Psoas muscle (tissue), 7 donors: ENCODE measurements at regions not wholly inside any gene's neighbourhood (a gene's known extent, or its start where the extent isn't known, plus 50 kb on each side); places are given as distances from the start of the nearest gene placed in this dataset.

Source experiments
- ATAC-seq, 4 donors: fragments of 200-7000 bp; cut with Tn5 transposase; one replicate each; pipeline ENCODE4 v1.9.1; 2020; ENCODE audit warnings: moderate library complexity in 3 of 4, mild to moderate bottlenecking in 2 of 4
- DNase-seq, 2 donors: peaks; one replicate each; pipeline ENCODE4 v3.0.0-alpha.2; 2020
- H3K27ac ChIP-seq: fragments of 200-600 bp; one replicate; pipeline ENCODE4 v1.8.0; 2022
- H3K27me3 ChIP-seq, 3 donors: fragments of 200-600 bp in 1 of 3; one replicate each; pipeline versions ENCODE4 v1.6.1 to v1.8.0; 2013 to 2022; ENCODE audit warnings: low read length in 2 of 3, mild to moderate bottlenecking in 2 of 3, moderate library complexity in 1 of 3; ENCODE audit not compliant: insufficient read depth in 3 of 3
- H3K36me3 ChIP-seq, 2 donors: fragments of 200-600 bp in 1 of 2; one replicate each; pipeline versions ENCODE4 v1.6.1 to v1.8.0; 2013 to 2022; ENCODE audit warnings: low read depth in 1 of 2, mild to moderate bottlenecking in 1 of 2, moderate library complexity in 1 of 2; ENCODE audit not compliant: insufficient read depth in 1 of 2
- H3K4me1 ChIP-seq: fragments of 200-600 bp; one replicate; pipeline ENCODE4 v1.8.0; 2022
- H3K4me3 ChIP-seq: fragments of 200-600 bp; one replicate; pipeline ENCODE4 v1.8.0; 2022; ENCODE audit warnings: mild to moderate bottlenecking
- H3K9me3 ChIP-seq: fragments of 200-600 bp; one replicate; pipeline ENCODE4 v1.8.0; 2022
- CTCF ChIP-seq: fragments of 200-600 bp; IDR thresholded peaks from one replicate; pipeline ENCODE4 v1.8.0; 2022; ENCODE audit warnings: antibody characterized with exemption
- WGBS, 3 donors: extraction: QIAGEN DNeasy Blood & Tissue Kit; methylation state at CpG; one replicate each; pipeline versions ENCODE4 v1.1.6 to v1.1.7; 2013; 5-methylcytosine and 5-hydroxymethylcytosine counted together
- intact Hi-C, 2 donors: fragments of 100-400 bp; cut with DNase I; formaldehyde crosslinking; loops; one replicate each; pipeline versions ENCODE4 v1.11.0 to v1.14.2; 2022
- donor health status: healthy with polysubstance abuse.
- donor health status: DM: no; HTN: no; CAD: no; lungs with moderate emphysema.
- donor health status: Bipolar disorder and iron deficiency.
- donor health status: healthy.
- donor health status: DM: yes; HTN: yes; CAD: no.
- donor health status: DM: no; HTN: no; CAD: no.
- donor health status: DM: yes; HTN: yes; CAD: no.

- intact Hi-C loops = no loop called here
- H3K9me3 ChIP-seq = no peaks in the 10 kb centered on the region
- ATAC-seq (no peak), DNase-seq (no peak)
- no peak overlapping the region for H3K4me3 ChIP-seq
- no peak overlapping the region for H3K27ac ChIP-seq
- TF ChIP-seq CTCF = no peak
- H3K27me3 ChIP-seq = no peaks in the 10 kb centered on the region
- WGBS, 3 donors = 61 to 62% (median 61%) methylated on average over 3 of the region's 3 CpGs
- peaks cover 9% of the 10 kb centered on the region for H3K4me1 ChIP-seq
- H3K36me3 ChIP-seq = no peaks in the 10 kb centered on the region
Observed at GRCh38 chr2:144078802-144079724, 440.9 kb downstream of the ZEB2 start.

- no peaks in the 10 kb centered on the region for H3K27me3 ChIP-seq
- DNase-seq = no peak
- H3K4me1 ChIP-seq = peaks cover 9% of the 10 kb centered on the region
- no peaks in the 10 kb centered on the region for H3K36me3 ChIP-seq
- no peak overlapping the region for H3K27ac ChIP-seq
- no peaks in the 10 kb centered on the region for H3K9me3 ChIP-seq
- ATAC-seq = no peak
- no peak for TF ChIP-seq CTCF
- intact Hi-C loops = no loop called here
- H3K4me3 ChIP-seq = no peak overlapping the region
Observed at GRCh38 chr2:144078106-144078505, 441.8 kb downstream of the ZEB2 start.

GRCh38 chr2:144074450-144074849, 445.5 kb downstream of the ZEB2 start:
- Histone ChIP-seq H3K4me3 (no peak overlapping the region), H3K9me3 (no peaks in the 10 kb centered on the region), H3K27ac (no peak overlapping the region), H3K4me1 (peaks cover 9% of the 10 kb centered on the region), H3K27me3 (no peaks in the 10 kb centered on the region), H3K36me3 (no peaks in the 10 kb centered on the region)
- ATAC-seq (no peak), DNase-seq (no peak)
- no peak for TF ChIP-seq CTCF
- intact Hi-C loops = no loop called here
- WGBS, 3 donors = 80 to 99% (median 80%) methylated on average over 3 of the region's 3 CpGs

- Histone ChIP-seq H3K27ac (no peak overlapping the region), H3K27me3 (no peaks in the 10 kb centered on the region), H3K4me3 (no peak overlapping the region), H3K36me3 (no peaks in the 10 kb centered on the region), H3K9me3 (no peaks in the 10 kb centered on the region), H3K4me1 (no peaks in the 10 kb centered on the region)
- no peak for TF ChIP-seq CTCF
- 66 to 71% (median 68%) methylated on average over 4 of the region's 4 CpGs for WGBS, 3 donors
- ATAC-seq = no peak
- DNase-seq = no peak
- intact Hi-C loops = no loop called here
Observed at GRCh38 chr2:144071461-144071860, 448.5 kb downstream of the ZEB2 start.

- H3K27ac ChIP-seq = no peak overlapping the region
- 76 to 90% (median 90%) methylated on average over 2 of the region's 2 CpGs for WGBS, 3 donors
- no peak overlapping the region for H3K4me3 ChIP-seq
- H3K27me3 ChIP-seq = no peaks in the 10 kb centered on the region
- no peaks in the 10 kb centered on the region for H3K36me3 ChIP-seq
- intact Hi-C loops = no loop called here
- no peaks in the 10 kb centered on the region for H3K9me3 ChIP-seq
- DNase-seq = no peak
- ATAC-seq = no peak
- no peak for TF ChIP-seq CTCF
- H3K4me1 ChIP-seq = no peaks in the 10 kb centered on the region
Observed at GRCh38 chr2:144067506-144067905, 452.4 kb downstream of the ZEB2 start.
